Gastrocnemius medialis (tissue), 4 donors: ENCODE measurements at regions not wholly inside any gene's neighbourhood (a gene's known extent, or its start where the extent isn't known, plus 50 kb on each side); places are given as distances from the start of the nearest gene placed in this dataset.

Experiments
- POLR2A ChIP-seq, 2 donors: fragments of 450-650 bp; IDR thresholded peaks; one replicate each; pipeline ENCODE4 v1.6.1; 2017; ENCODE audit warnings: antibody characterized with exemption in 2 of 2, mild to moderate bottlenecking in 2 of 2, moderate library complexity in 2 of 2
- TF ChIP-seq, protein P1 (sequence below), 5 experiments: fragments of 450-650 bp in 3 of 5; fragments of 200-600 bp in 2 of 5; sonication (generic) in 2 of 5; IDR thresholded peaks in 4 of 5; conservative IDR thresholded peaks in 1 of 5; 1 replicate in 4 of 5; 2 replicates in 1 of 5; pipeline ENCODE4 v1.5.1; 2016 to 2019; ENCODE audit warnings: antibody characterized with exemption in 5 of 5, mild to moderate bottlenecking in 3 of 5, moderate library complexity in 3 of 5

DNA sequence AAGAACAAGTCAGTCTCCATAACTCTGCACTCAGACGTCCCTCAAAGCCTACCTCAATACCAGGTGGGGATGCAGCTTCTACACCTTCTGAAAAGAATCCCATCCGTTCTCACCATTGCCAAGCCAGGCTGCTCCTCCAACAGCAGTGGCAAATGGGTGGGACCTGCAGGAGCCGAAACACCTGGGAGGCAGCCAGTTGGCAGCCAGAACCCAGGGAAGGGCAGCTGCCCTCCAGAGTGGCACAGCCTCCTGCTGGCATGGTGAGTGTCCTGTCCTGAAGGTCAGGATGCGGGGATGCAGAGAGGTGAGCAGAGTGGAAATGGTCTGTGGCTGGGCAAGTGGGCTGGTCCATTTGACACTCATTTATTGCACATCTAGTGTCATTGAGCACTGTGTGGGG lies 210.6 kb upstream of the CDH4 start:
- TF ChIP-seq, protein P1, sequence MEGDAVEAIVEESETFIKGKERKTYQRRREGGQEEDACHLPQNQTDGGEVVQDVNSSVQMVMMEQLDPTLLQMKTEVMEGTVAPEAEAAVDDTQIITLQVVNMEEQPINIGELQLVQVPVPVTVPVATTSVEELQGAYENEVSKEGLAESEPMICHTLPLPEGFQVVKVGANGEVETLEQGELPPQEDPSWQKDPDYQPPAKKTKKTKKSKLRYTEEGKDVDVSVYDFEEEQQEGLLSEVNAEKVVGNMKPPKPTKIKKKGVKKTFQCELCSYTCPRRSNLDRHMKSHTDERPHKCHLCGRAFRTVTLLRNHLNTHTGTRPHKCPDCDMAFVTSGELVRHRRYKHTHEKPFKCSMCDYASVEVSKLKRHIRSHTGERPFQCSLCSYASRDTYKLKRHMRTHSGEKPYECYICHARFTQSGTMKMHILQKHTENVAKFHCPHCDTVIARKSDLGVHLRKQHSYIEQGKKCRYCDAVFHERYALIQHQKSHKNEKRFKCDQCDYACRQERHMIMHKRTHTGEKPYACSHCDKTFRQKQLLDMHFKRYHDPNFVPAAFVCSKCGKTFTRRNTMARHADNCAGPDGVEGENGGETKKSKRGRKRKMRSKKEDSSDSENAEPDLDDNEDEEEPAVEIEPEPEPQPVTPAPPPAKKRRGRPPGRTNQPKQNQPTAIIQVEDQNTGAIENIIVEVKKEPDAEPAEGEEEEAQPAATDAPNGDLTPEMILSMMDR (IDR thresholded peaks at IDR 0.05 in 4 of 5, conservative IDR thresholded peaks at IDR 0.05 in 1 of 5) = no peak
- TF ChIP-seq POLR2A (IDR thresholded peaks at IDR 0.05) = no peak
